SU-DHL-6 (cell line): ENCODE measurements at regions not wholly inside any gene's neighbourhood (a gene's known extent, or its start where the extent isn't known, plus 50 kb on each side); places are given as distances from the start of the nearest gene placed in this dataset.

Experiments used
- H2AFZ ChIP-seq: fragments of 200-600 bp; sonication (generic); 2 replicates; pipeline ENCODE4 v1.6.1; 2014; ENCODE audit warnings: low read depth, mild to moderate bottlenecking, moderate library complexity, mixed read lengths, antibody characterized with exemption, low read length; ENCODE audit not compliant: severe bottlenecking
- H3F3A ChIP-seq: fragments of 200-600 bp; shearing (Covaris generic); 2 replicates; pipeline ENCODE4 v1.6.0; 2016; ENCODE audit warnings: antibody characterized with exemption, mild to moderate bottlenecking; ENCODE audit not compliant: insufficient read depth
- H3K27ac ChIP-seq: fragments of 200-600 bp; sonication (generic); 2 replicates; pipeline ENCODE4 v1.5.1; 2016; ENCODE audit warnings: low read depth, mild to moderate bottlenecking, low read length, moderate library complexity, mixed read lengths
- H3K27me3 ChIP-seq: fragments of 200-600 bp; sonication (generic), shearing (Covaris generic); 2 replicates; pipeline ENCODE4 v1.6.0; 2014; ENCODE audit warnings: mild to moderate bottlenecking, low read length
- H3K36me3 ChIP-seq: fragments of 200-600 bp; sonication (generic); 2 replicates; pipeline ENCODE4 v1.6.1; 2014; ENCODE audit warnings: mild to moderate bottlenecking, low read length, mixed read lengths
- H3K4me2 ChIP-seq: fragments of 300-600, 200-600 bp; shearing (Covaris generic), sonication (generic); 2 replicates; pipeline ENCODE4 v1.6.0; 2014; ENCODE audit warnings: low read length, low read depth, mild to moderate bottlenecking; ENCODE audit not compliant: poor library complexity, severe bottlenecking
- H3K4me3 ChIP-seq: fragments of 200-600 bp; sonication (generic); 2 replicates; pipeline ENCODE4 v1.5.1; 2014; ENCODE audit warnings: antibody characterized with exemption, low read length, mild to moderate bottlenecking, mixed read lengths; ENCODE audit not compliant: insufficient read depth, poor library complexity, severe bottlenecking
- H3K79me2 ChIP-seq: fragments of 200-600 bp; sonication (generic); 2 replicates; pipeline ENCODE4 v1.6.1; 2014; ENCODE audit warnings: mild to moderate bottlenecking, low read length, moderate library complexity; ENCODE audit not compliant: insufficient read depth
- H3K9ac ChIP-seq: fragments of 200-600 bp; sonication (generic); 2 replicates; pipeline ENCODE4 v1.7.0; 2014; ENCODE audit warnings: mild to moderate bottlenecking, low read length
- H3K9me2 ChIP-seq: fragments of 200-600 bp; sonication (generic); replicated peaks from 2 replicates; pipeline ENCODE4 v1.6.1; 2014; ENCODE audit warnings: low read length; ENCODE audit not compliant: insufficient read depth
- H3K9me3 ChIP-seq: fragments of 200-600 bp; sonication (generic); 2 replicates; pipeline ENCODE4 v1.6.1; 2014; ENCODE audit warnings: low read length, mixed read lengths; ENCODE audit not compliant: insufficient read depth
- H4K20me1 ChIP-seq: fragments of 200-600 bp; sonication (generic); 2 replicates; pipeline ENCODE4 v1.6.1; 2014; ENCODE audit warnings: low read depth, mild to moderate bottlenecking, antibody characterized with exemption, low read length, moderate library complexity, mixed read lengths
- EZH2phosphoT487 ChIP-seq: fragments of 200-600 bp; sonication (generic), shearing (Covaris generic); conservative IDR thresholded peaks from 2 replicates; pipeline ENCODE4 v1.6.1; 2018; ENCODE audit warnings: mild to moderate bottlenecking, antibody characterized with exemption, low read length, moderate library complexity, mixed read lengths
- TF ChIP-seq, protein P1 (sequence below): fragments of 200-600 bp; sonication (generic); IDR thresholded peaks from one replicate; pipeline ENCODE4 v1.5.1; 2017; ENCODE audit warnings: antibody characterized with exemption, mild to moderate bottlenecking, low read length, moderate library complexity; ENCODE audit not compliant: insufficient read depth, poor library complexity, severe bottlenecking

- Histone ChIP-seq H2AFZ (no peak overlapping the region), H3K9me2 (no peaks in the 10 kb centered on the region), H3K36me3 (no peaks in the 10 kb centered on the region), H3K27ac (no peak overlapping the region), H3K79me2 (no peaks in the 10 kb centered on the region), H3K27me3 (no peaks in the 10 kb centered on the region), H3F3A (no peaks in the 10 kb centered on the region), H3K4me3 (no peak overlapping the region), H3K9me3 (no peaks in the 10 kb centered on the region), H3K4me2 (no peak overlapping the region), H4K20me1 (no peaks in the 10 kb centered on the region), H3K9ac (no peak overlapping the region)
- no peak for TF ChIP-seq EZH2phosphoT487
- TF ChIP-seq, protein P1, sequence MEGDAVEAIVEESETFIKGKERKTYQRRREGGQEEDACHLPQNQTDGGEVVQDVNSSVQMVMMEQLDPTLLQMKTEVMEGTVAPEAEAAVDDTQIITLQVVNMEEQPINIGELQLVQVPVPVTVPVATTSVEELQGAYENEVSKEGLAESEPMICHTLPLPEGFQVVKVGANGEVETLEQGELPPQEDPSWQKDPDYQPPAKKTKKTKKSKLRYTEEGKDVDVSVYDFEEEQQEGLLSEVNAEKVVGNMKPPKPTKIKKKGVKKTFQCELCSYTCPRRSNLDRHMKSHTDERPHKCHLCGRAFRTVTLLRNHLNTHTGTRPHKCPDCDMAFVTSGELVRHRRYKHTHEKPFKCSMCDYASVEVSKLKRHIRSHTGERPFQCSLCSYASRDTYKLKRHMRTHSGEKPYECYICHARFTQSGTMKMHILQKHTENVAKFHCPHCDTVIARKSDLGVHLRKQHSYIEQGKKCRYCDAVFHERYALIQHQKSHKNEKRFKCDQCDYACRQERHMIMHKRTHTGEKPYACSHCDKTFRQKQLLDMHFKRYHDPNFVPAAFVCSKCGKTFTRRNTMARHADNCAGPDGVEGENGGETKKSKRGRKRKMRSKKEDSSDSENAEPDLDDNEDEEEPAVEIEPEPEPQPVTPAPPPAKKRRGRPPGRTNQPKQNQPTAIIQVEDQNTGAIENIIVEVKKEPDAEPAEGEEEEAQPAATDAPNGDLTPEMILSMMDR: no peak
These were observed 296.8 kb downstream of the EFNB2 start for GRCh38 chr13:106238690-106239089.

DNA sequence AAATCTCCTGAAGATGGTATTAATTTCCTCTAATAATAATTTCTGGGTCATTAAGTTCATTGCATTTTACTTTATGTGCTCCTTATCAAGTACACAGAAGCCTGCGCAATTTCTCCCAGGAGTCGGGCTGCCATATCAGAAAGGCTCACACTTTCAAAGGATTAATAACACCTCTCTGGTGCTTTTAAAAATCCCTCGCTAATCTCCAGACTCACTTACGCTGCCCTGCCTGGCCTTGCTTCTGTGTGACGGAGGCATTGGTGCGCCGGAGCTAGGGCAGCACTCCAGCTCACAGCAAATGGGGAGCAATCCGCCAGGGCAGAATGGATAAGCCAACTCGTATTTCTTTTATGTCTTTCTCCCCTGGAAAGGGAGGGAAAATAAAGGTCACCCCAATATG, 300.8 kb downstream of the EFNB2 start:
- H3K4me2 ChIP-seq: no peak overlapping the region
- H3K27me3 ChIP-seq: no peaks in the 10 kb centered on the region
- H3K9me3 ChIP-seq: no peaks in the 10 kb centered on the region
- H2AFZ ChIP-seq: no peak overlapping the region
- no peaks in the 10 kb centered on the region for H3K36me3 ChIP-seq
- H3K27ac ChIP-seq: no peak overlapping the region
- TF ChIP-seq EZH2phosphoT487: no peak
- H3K4me3 ChIP-seq: no peak overlapping the region
- H3K79me2 ChIP-seq: no peaks in the 10 kb centered on the region
- no peaks in the 10 kb centered on the region for H3F3A ChIP-seq
- H3K9me2 ChIP-seq: no peaks in the 10 kb centered on the region
- H4K20me1 ChIP-seq: no peaks in the 10 kb centered on the region
- no peak overlapping the region for H3K9ac ChIP-seq

DNA sequence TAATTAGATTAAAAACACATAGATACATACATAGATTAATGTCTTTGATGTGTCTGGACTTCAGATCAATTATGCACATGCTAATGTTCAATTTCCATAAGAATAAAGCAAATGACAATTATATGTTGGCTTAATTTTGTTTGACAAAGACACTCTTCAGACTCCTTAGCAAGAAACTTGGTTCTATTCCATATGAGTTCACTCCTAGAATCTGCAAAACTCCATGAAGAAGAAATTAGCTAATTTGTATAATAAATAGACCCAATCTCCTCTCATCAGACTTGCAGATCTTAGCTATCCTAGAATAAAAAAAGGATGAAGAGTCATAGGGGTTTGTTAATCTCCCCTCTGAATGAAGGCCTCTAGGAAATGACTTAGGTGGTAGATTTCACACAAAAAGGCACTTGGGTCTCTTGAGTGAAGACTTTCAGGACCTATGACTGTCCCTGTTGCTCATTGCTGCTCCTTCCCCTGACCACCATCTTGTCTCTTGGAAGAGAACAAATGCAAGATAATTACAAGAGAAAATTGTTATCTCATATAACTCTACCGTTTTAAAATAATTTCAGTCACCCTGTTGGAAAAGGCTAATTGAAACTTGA, 302.2 kb downstream of the EFNB2 start:
- TF ChIP-seq, protein P1: no peak
- no peak for TF ChIP-seq EZH2phosphoT487
- no peaks in the 10 kb centered on the region for H3K27me3 ChIP-seq
- no peak overlapping the region for H3K4me3 ChIP-seq
- no peak overlapping the region for H3K4me2 ChIP-seq
- no peaks in the 10 kb centered on the region for H3K79me2 ChIP-seq
- H3K9me2 ChIP-seq: no peaks in the 10 kb centered on the region
- H3K9me3 ChIP-seq: no peaks in the 10 kb centered on the region
- H3F3A ChIP-seq: no peaks in the 10 kb centered on the region
- no peaks in the 10 kb centered on the region for H3K36me3 ChIP-seq
- H3K27ac ChIP-seq: no peak overlapping the region
- no peaks in the 10 kb centered on the region for H4K20me1 ChIP-seq
- no peak overlapping the region for H2AFZ ChIP-seq
- no peak overlapping the region for H3K9ac ChIP-seq

- H3K9ac ChIP-seq: no peak overlapping the region
- H4K20me1 ChIP-seq: no peaks in the 10 kb centered on the region
- no peak for TF ChIP-seq EZH2phosphoT487
- TF ChIP-seq, protein P1: no peak
- no peaks in the 10 kb centered on the region for H3K36me3 ChIP-seq
- H3F3A ChIP-seq: no peaks in the 10 kb centered on the region
- H2AFZ ChIP-seq: no peak overlapping the region
- H3K9me2 ChIP-seq: no peaks in the 10 kb centered on the region
- H3K4me3 ChIP-seq: no peak overlapping the region
- H3K27me3 ChIP-seq: no peaks in the 10 kb centered on the region
- no peak overlapping the region for H3K4me2 ChIP-seq
- no peaks in the 10 kb centered on the region for H3K79me2 ChIP-seq
- H3K9me3 ChIP-seq: no peaks in the 10 kb centered on the region
- H3K27ac ChIP-seq: no peak overlapping the region
These were observed 302.8 kb downstream of the EFNB2 start for GRCh38 chr13:106232681-106233080.
